ENCODE measurements at regions not wholly inside any gene's neighbourhood (a gene's known extent, or its start where the extent isn't known, plus 50 kb on each side); places are given as distances from the start of the nearest gene placed in this dataset.
"Not testable (repeated sequence)": the region's sequence is repeated elsewhere in the genome, so short reads cannot be mapped to it uniquely, and the experiment has no call there.

GRCh38 chr1:79705218-79705617 lies 698.7 kb upstream of the ADGRL4 start:
- intact Hi-C loops (cut with DNase I) = no loop called here
- DNase-seq (ENCODE audit: low spot score) = no peak

GRCh38 chr1:79704067-79704466 lies 697.5 kb upstream of the ADGRL4 start:
- ATAC-seq = no peak
- intact Hi-C loops (cut with DNase I) = no loop called here
- DNase-seq (ENCODE audit: low spot score) = no peak

More at GRCh38 chr1:79705218-79705617, 698.7 kb upstream of the ADGRL4 start:
- no peak for ATAC-seq

GRCh38 chr1:79702336-79702999 lies 695.9 kb upstream of the ADGRL4 start:
- DNase-seq (ENCODE audit: low spot score); intact Hi-C loops (cut with DNase I); ATAC-seq: not testable (repeated sequence)

GRCh38 chr1:79695138-79695537 lies 688.6 kb upstream of the ADGRL4 start:
- ATAC-seq (no peak), DNase-seq (ENCODE audit: low spot score) (no peak)
- intact Hi-C loops (cut with DNase I) = no loop called here

GRCh38 chr1:79694241-79694640 lies 687.7 kb upstream of the ADGRL4 start:
- intact Hi-C loops (cut with DNase I) = no loop called here
- DNase-seq (ENCODE audit: low spot score) = no peak
- ATAC-seq = no peak

DNA sequence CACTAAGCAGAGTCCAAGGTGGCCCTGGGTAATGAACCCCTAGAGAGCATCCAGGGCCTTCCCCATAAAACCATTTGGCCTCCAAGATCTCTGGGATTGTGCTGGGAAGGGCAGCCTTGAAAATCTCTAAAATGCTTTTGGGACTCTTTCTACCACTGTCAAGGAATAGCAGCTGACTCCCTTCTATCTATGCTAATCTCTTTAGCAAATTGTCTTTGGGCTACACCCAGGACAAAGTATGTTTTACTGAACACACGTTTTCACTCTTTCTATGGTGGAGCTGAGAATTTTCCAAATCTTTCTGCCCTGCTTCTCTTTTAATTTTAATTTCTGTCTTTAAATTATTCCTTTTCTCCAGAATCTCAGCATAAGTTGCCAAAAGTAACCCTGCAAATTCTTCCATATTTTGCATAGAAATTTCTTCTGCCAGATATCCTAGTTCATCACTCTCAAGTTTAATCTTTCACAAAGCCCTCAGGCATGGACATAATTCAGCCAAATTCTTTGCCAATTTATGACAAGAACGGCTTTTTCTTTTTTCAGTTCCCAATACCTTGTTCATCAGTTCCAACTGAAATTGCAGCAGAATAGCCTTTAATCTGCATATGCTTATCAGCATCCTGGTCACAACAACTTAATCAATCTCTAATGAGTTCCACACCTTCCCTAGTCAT lies 687.0 kb upstream of the ADGRL4 start:
- ATAC-seq (no peak), DNase-seq (ENCODE audit: low spot score) (no peak)
- intact Hi-C loops (cut with DNase I) = no loop called here

DNA sequence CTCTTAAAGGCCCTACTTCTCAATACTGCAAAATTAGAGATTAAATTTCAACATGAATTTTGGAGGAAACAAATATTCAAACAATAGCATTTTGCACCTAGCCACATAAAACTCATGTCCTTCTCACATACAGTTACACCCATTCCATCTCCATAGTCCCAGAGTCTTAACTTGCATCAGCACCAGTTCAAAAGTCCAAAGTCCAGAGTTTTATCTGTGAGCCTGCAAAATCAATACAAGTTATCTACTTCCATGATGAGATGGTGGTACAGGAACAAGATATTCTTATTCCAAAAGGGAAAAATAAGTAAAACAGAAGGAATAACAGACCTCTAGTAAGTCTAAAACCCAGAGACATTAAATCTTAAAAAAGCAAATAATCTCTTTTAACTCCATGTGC lies 686.0 kb upstream of the ADGRL4 start:
- no peak for DNase-seq (ENCODE audit: low spot score)
- no peak for ATAC-seq
- intact Hi-C loops (cut with DNase I) = no loop called here

DNA sequence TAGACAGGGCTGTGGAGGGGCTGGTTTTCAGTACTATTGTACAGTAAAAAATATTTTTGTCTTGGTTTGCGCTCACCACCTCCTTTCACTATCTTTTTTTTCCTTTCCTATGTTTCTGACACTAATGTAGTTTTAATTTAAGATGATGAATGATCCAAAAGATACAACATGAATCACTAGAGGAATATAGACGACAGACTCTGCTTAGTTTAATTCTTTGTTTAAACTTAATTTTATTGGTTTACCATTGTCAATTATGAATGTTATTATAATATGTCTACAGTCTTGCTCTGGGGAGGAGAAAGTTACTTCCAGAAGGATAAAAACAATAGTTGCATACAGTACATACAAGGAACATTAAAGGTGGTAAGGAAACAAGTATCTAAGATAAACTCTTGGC lies 682.4 kb upstream of the ADGRL4 start:
- DNase-seq (ENCODE audit: low spot score) (no peak), ATAC-seq (no peak)
- intact Hi-C loops (cut with DNase I) = no loop called here

- no peak for ATAC-seq
- intact Hi-C loops (cut with DNase I) = no loop called here
- DNase-seq (ENCODE audit: low spot score) = no peak
Measured at GRCh38 chr1:79683420-79683819, 676.9 kb upstream of the ADGRL4 start.

DNA sequence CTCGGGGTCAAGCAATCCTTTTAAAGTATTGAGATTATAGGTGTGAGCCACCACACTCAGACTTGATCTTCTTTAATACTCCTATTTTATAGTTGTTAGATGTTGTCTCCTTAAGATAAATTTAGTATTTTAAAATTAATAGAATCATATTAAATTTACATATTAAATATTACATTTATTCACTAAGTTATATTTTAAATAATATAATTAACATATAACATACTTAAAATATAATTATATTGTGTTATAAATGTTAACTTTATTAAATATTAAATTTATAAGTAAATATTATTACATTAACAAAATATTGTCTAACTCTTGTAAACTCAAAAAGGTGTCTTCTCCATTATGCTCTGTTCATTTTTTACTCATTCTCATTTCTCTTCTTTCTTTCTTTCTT lies 675.9 kb upstream of the ADGRL4 start:
- no peak for DNase-seq (ENCODE audit: low spot score)
- intact Hi-C loops (cut with DNase I) = no loop called here
- ATAC-seq = no peak

DNA sequence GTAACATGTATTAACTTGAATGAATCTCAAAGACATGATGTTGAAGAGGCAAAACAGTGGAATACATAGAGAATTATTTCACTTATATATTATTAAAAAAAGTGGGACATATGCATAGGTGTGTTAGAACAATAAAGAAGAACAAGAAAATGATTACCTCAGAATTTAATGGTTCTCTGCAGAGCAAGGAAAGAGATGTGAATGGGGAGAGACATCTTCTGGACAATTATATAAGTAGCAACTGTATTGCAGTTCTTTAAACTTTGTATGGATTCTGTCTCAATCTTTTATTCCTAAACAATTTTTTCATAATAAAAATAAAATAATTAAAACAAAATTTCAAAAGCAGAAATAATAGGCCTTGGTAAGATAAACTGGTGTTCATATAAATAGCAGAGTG lies 674.9 kb upstream of the ADGRL4 start:
- intact Hi-C loops (cut with DNase I) = no loop called here
- ATAC-seq (no peak), DNase-seq (ENCODE audit: low spot score) (no peak)

GRCh38 chr1:79679916-79680315 lies 673.4 kb upstream of the ADGRL4 start:
- intact Hi-C loops (cut with DNase I) = no loop called here
- DNase-seq (ENCODE audit: low spot score) = no peak
- no peak for ATAC-seq

GRCh38 chr1:79667848-79668696 lies 661.5 kb upstream of the ADGRL4 start:
- DNase-seq (ENCODE audit: low spot score) (no peak), ATAC-seq (no peak)
- intact Hi-C loops (cut with DNase I) = no loop called here

- intact Hi-C loops (cut with DNase I) = no loop called here
- no peak for ATAC-seq
- DNase-seq (ENCODE audit: low spot score) = no peak
Measured at GRCh38 chr1:79667166-79667565, 660.6 kb upstream of the ADGRL4 start.

DNA sequence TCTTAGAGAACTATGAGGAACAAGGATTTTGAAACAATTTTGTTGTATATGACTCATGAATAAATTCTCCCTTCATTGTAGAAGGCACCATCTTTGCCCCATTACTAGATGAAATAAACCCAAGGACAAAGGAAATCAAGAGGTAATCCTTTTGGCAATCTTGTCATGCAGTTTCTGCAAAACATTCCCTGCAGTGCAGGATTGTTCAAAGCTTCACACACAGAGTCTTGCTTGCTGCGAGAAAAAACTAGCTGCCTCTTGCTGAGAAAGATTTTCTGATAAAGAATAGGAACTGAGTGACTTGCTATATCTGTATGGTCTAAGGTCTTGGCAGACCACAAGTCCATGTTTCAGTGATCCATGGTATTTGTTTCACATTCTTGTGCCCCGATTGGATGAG lies 657.4 kb upstream of the ADGRL4 start:
- DNase-seq (ENCODE audit: low spot score) = no peak
- no peak for ATAC-seq
- intact Hi-C loops (cut with DNase I) = no loop called here

DNA sequence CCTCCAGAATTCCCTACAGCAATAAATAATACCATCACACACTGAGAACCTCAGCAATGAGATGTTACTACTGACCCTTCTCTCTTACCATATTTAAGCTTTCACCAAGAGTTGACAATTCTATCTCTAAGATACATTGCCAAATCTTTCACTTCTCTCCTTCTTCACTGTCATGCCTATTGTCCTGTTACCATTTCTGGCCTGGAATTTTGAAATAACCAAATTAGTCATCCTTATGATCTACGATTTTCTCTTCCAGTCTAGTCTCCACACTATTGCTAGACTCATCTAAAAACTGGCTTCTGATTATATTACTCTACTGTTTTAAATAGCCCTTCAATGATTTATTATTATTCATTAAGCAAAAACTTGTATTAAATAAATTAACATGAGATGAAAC lies 656.1 kb upstream of the ADGRL4 start:
- ATAC-seq (no peak), DNase-seq (ENCODE audit: low spot score) (no peak)
- intact Hi-C loops (cut with DNase I) = no loop called here

- no peak for ATAC-seq
- DNase-seq (ENCODE audit: low spot score) = no peak
- intact Hi-C loops (cut with DNase I) = no loop called here
Measured at GRCh38 chr1:79660129-79660528, 653.6 kb upstream of the ADGRL4 start.

DNA sequence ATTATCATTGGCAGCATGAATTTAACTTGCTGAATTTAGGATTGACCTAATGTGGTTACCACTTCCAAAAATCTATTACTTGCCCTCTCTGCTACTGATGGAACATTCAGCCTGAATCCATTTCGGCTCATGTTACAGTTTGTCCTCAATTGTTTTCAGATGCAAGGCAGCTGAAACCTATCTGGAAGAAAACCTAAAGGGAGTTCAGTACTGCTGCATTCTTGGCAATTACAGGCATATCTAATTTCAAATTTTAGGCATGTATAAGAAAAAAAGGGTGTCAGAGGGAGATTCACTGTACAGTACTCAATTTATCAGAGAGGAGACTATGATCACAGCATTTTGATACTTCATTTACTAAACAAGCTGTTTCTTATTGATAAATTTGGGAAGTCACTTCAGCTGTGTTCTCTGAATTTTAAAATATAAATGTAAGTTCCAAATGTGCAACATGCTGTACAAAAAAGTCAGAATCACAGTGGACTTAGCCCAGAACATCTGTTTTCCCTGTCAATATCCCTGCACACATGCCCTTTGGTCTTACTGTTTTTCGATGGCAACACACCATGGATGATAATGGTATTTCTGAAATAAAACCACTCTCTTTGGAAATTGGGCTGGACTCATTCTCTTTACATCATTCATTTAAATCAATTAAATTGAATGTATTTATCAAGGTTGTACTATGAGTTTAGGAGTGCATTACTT lies 651.6 kb upstream of the ADGRL4 start:
- DNase-seq (ENCODE audit: low spot score) = no peak
- intact Hi-C loops (cut with DNase I) = no loop called here
- ATAC-seq = no peak

- ATAC-seq (no peak), DNase-seq (ENCODE audit: low spot score) (no peak)
- intact Hi-C loops (cut with DNase I) = no loop called here
Measured at GRCh38 chr1:79655876-79656275, 649.3 kb upstream of the ADGRL4 start.

DNA sequence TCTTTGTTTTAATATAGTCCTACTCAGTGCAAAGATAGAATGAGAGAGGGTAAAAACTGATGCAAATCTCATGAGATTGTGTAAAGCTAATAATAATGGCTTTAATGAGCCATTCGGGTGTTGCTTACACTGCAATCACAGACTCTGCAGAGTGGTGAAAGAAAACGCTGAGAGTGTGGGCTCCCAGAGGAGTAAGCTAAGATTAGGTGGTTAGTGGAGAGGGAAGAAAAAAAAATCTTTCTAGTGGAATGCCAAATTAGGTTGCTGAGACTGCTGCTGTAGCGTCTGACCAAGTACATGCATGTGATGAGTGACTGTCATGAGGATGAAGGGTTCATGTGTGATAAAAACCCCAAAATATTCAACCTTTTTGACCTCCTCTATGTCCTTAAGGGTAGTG lies 645.9 kb upstream of the ADGRL4 start:
- intact Hi-C loops (cut with DNase I) = no loop called here
- ATAC-seq (no peak), DNase-seq (ENCODE audit: low spot score) (no peak)
